ENCODE measurements at regions not wholly inside any gene's neighbourhood (a gene's known extent, or its start where the extent isn't known, plus 50 kb on each side); places are given as distances from the start of the nearest gene placed in this dataset.

- POLR2A ChIA-PET, result no interaction called here
- H3K9me3 ChIP-seq (ENCODE audit: control insufficient read depth in 1 of 2, insufficient read depth in 1 of 2, low read length in 2 of 2), result no peaks in the 10 kb centered on the region
- no peak for TF ChIP-seq CTCF (IDR thresholded peaks at IDR 0.05)
- H3K27me3 ChIP-seq (ENCODE audit: control insufficient read depth in 1 of 2, insufficient read depth in 2 of 2, low read length in 2 of 2), result no peaks in the 10 kb centered on the region
- CTCF ChIA-PET, result interaction anchor here (0.9 kb wide), 1 partner anchor 23 kb away, joined by 4 read pairs; no protein-coding TSS in a partner anchor
- no peak overlapping the region for H3K27ac ChIP-seq (ENCODE audit: low read depth in 1 of 2, low read length in 2 of 2)
- H3K4me3 Mint-ChIP-seq, result no peak overlapping the region
- ATAC-seq (ENCODE audit: poor library complexity) (no peak), DNase-seq (no peak)
- intact Hi-C loops (cut with DNase I, micrococcal nuclease), result no loop called here
- no peak overlapping the region for H3K27ac Mint-ChIP-seq
- H3K36me3 Mint-ChIP-seq (ENCODE audit: low read depth), result no peaks in the 10 kb centered on the region
- H3K4me3 ChIP-seq (ENCODE audit: low read length), result no peak overlapping the region
- H3K9me3 Mint-ChIP-seq, result no peaks in the 10 kb centered on the region
- H3K4me1 Mint-ChIP-seq (ENCODE audit: low read depth), result no peaks in the 10 kb centered on the region
- H3K36me3 ChIP-seq (ENCODE audit: insufficient read depth, low read length), result no peaks in the 10 kb centered on the region
- no peaks in the 10 kb centered on the region for H3K4me1 ChIP-seq (ENCODE audit: insufficient read depth, low read length)
- peaks cover 5% of the 10 kb centered on the region for H3K27me3 Mint-ChIP-seq
Observed at GRCh38 chr14:81743605-81744004, 210.0 kb upstream of the SEL1L start.

- no peak overlapping the region for H3K4me3 ChIP-seq (ENCODE audit: low read length)
- no peaks in the 10 kb centered on the region for H3K9me3 ChIP-seq (ENCODE audit: control insufficient read depth in 1 of 2, insufficient read depth in 1 of 2, low read length in 2 of 2)
- POLR2A ChIA-PET, result no interaction called here
- no peak for ATAC-seq (ENCODE audit: poor library complexity)
- Mint-ChIP-seq H3K4me3 (no peak overlapping the region), H3K9me3 (no peaks in the 10 kb centered on the region), H3K36me3 (ENCODE audit: low read depth) (no peaks in the 10 kb centered on the region), H3K27me3 (no peaks in the 10 kb centered on the region), H3K4me1 (ENCODE audit: low read depth) (no peaks in the 10 kb centered on the region), H3K27ac (no peak overlapping the region)
- no peaks in the 10 kb centered on the region for H3K4me1 ChIP-seq (ENCODE audit: insufficient read depth, low read length)
- H3K27ac ChIP-seq (ENCODE audit: low read depth in 1 of 2, low read length in 2 of 2), result no peak overlapping the region
- no peak for DNase-seq
- no peaks in the 10 kb centered on the region for H3K27me3 ChIP-seq (ENCODE audit: control insufficient read depth in 1 of 2, insufficient read depth in 2 of 2, low read length in 2 of 2)
- CTCF ChIA-PET, result no interaction called here
- no peak for TF ChIP-seq CTCF (IDR thresholded peaks at IDR 0.05)
- intact Hi-C loops (cut with DNase I, micrococcal nuclease), result no loop called here
- no peaks in the 10 kb centered on the region for H3K36me3 ChIP-seq (ENCODE audit: insufficient read depth, low read length)
Observed at GRCh38 chr14:81751198-81751597, 217.5 kb upstream of the SEL1L start.

GRCh38 chr14:81759541-81759940, 225.9 kb upstream of the SEL1L start:
- no peak overlapping the region for H3K27ac ChIP-seq (ENCODE audit: low read depth in 1 of 2, low read length in 2 of 2)
- ChIA-PET CTCF (no interaction called here), POLR2A (no interaction called here)
- no peak overlapping the region for H3K4me3 Mint-ChIP-seq
- no peak for ATAC-seq (ENCODE audit: poor library complexity)
- H3K4me1 ChIP-seq (ENCODE audit: insufficient read depth, low read length), result no peaks in the 10 kb centered on the region
- intact Hi-C loops (cut with DNase I, micrococcal nuclease), result no loop called here
- TF ChIP-seq CTCF (IDR thresholded peaks at IDR 0.05), result no peak
- peaks cover 0 to 4% of the 10 kb centered on the region in 2 experiments for H3K9me3 ChIP-seq (ENCODE audit: control insufficient read depth in 1 of 2, insufficient read depth in 1 of 2, low read length in 2 of 2)
- no peaks in the 10 kb centered on the region for H3K36me3 ChIP-seq (ENCODE audit: insufficient read depth, low read length)
- H3K27me3 ChIP-seq (ENCODE audit: control insufficient read depth in 1 of 2, insufficient read depth in 2 of 2, low read length in 2 of 2), result no peaks in the 10 kb centered on the region
- H3K9me3 Mint-ChIP-seq, result peaks cover 4% of the 10 kb centered on the region
- H3K4me1 Mint-ChIP-seq (ENCODE audit: low read depth), result no peaks in the 10 kb centered on the region
- no peak overlapping the region for H3K27ac Mint-ChIP-seq
- no peaks in the 10 kb centered on the region for H3K27me3 Mint-ChIP-seq
- no peaks in the 10 kb centered on the region for H3K36me3 Mint-ChIP-seq (ENCODE audit: low read depth)
- no peak overlapping the region for H3K4me3 ChIP-seq (ENCODE audit: low read length)
- DNase-seq, result no peak

Data from CD4-positive, alpha-beta T cell (primary cell).